ENCODE measurements at regions not wholly inside any gene's neighbourhood (a gene's known extent, or its start where the extent isn't known, plus 50 kb on each side); places are given as distances from the start of the nearest gene placed in this dataset.

DNA sequence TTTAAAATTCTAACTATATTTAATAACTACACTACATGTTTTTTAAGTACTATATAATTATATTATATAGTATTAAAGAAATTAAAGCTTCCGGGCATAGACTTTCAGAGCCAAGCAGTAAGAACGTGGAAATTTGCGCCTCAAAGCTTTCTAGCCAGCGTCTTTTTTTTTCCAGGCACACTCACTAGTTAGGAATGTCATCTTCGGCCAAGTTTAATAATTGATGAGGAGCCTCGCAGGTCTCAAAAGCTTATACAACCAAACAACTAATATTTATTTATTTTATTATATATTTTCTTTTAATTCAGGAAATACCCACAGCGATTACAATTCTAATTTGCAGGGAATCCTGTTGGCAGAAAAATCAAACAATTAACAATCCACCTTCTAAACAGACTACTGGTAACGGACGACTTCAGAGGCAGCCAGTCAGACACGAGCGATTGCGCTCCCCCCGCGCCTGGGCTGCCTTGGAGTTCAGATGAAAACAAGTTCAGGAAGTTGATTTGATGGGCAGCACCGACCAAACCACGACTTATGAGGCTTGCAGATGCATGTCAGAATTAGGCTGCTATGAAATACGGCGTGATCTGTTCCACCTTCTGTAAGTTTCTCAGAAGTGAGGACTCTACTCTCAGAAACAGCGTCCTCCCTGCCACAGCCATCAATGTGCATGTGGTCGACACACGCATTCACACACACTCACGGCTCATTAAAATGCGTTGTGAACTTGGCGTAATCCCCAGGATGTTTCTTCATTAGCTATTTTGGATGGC, 431.8 kb upstream of the MGMT start:
- TF ChIP-seq, protein P1, sequence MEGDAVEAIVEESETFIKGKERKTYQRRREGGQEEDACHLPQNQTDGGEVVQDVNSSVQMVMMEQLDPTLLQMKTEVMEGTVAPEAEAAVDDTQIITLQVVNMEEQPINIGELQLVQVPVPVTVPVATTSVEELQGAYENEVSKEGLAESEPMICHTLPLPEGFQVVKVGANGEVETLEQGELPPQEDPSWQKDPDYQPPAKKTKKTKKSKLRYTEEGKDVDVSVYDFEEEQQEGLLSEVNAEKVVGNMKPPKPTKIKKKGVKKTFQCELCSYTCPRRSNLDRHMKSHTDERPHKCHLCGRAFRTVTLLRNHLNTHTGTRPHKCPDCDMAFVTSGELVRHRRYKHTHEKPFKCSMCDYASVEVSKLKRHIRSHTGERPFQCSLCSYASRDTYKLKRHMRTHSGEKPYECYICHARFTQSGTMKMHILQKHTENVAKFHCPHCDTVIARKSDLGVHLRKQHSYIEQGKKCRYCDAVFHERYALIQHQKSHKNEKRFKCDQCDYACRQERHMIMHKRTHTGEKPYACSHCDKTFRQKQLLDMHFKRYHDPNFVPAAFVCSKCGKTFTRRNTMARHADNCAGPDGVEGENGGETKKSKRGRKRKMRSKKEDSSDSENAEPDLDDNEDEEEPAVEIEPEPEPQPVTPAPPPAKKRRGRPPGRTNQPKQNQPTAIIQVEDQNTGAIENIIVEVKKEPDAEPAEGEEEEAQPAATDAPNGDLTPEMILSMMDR (IDR thresholded peaks at IDR 0.05; ENCODE audit: low read depth, low read length): no peak
- TF ChIP-seq EZH2phosphoT487 (IDR thresholded peaks at IDR 0.05; ENCODE audit: low read depth): no peak

Data from OCI-LY3 (cell line).